LHCN-M2 (cell line): ENCODE measurements at regions not wholly inside any gene's neighbourhood (a gene's known extent, or its start where the extent isn't known, plus 50 kb on each side); places are given as distances from the start of the nearest gene placed in this dataset.

Experiments
- DNase-seq: peaks from one replicate; pipeline ENCODE4 v3.0.0-alpha.2; 2012; ENCODE audit warnings: low read depth

DNA sequence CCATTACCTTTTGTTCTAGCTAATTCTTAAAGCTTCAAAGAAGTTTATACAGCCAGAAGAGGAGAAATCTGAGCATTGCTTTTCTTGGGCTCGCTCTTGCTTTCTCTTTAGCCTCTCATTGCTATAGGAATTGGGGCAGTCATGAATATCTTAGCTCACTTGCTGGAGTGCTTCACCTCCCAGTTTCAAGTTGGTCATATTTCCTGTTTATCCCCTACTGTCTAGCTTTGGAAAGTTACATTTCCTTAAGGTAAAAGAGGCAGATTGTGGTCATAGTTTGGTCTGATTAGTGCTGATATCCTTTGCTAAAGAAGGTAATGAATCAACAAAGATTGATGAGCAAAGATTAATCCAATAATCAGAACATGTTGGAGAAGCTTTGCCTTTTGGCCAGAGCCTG is 77.7 kb upstream of the GLI3 start:
- DNase-seq: no peak

DNA sequence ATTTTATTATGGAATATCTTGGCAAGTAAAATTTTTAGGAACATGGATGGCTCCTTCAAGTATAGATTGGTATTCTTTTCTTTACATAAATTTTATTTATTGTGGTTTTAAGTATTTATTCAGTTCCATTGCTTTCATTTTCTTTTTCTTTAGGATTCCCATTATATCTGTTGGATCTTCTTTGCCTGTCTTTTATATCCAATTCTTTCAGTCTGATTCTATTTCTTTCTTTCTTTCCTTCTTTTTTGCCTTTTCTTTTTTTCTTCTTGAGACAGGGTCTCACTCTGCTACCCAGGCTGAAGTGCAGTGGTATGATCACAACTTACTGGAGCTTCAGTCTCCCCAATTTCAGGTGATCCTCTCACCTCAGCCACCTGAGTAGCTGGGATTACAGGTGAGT is 74.2 kb upstream of the GLI3 start:
- DNase-seq: no peak

DNA sequence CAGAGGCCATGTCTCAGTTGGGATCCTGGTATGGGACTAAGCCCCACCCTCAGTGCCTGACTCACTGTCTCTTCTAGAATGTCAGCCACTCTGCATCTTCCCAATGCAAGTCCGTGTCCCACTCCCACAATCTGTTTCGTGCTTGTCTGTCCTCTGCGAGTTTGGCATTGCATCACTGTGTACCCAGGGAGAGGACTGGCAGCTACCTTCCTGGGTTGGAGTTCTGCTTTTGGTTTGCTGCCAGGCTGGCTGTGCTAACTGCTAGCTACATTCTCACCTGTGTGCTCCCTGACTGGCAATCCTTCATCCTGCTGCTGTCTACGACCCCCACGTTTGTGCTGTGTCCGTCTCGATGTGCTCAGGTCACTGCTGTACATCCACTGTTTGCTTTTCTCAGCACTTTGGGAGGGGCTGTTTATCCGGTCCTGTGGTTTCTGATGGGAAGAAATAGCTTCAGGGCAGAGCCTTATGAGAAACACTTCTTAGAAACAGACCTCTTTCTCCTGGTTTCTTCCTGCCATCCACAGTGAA is 56.0 kb upstream of the GLI3 start:
- DNase-seq: no peak

DNA sequence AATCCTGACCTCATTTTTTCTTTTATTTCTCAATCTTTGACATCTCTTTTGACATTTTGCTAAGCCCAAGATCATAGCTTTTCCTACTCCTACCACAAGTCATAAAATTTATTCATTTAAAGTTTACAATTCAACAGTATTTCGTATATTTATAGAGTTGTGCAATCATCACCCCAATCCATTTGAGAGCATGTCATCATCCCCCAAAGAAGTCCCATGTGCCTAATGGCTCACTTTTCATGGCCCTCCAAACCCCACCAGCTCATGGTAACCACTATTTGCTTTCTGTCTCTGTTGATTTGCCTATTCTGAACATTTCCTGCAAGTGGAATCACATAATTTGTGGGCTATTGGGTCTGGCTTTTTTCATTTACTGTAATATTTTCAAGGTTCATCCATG is 52.5 kb upstream of the GLI3 start:
- DNase-seq: no peak
